ENCODE measurements at regions not wholly inside any gene's neighbourhood (a gene's known extent, or its start where the extent isn't known, plus 50 kb on each side); places are given as distances from the start of the nearest gene placed in this dataset.

GRCh38 chr3:80152692-80153091, 384.9 kb upstream of the ROBO1 start:
- DNase-seq: no peak

GRCh38 chr3:80142714-80143113, 374.9 kb upstream of the ROBO1 start:
- DNase-seq: no peak

GRCh38 chr3:80141557-80141956, 373.8 kb upstream of the ROBO1 start:
- DNase-seq: no peak

- DNase-seq: no peak
These were observed 348.5 kb upstream of the ROBO1 start for GRCh38 chr3:80116281-80116680.

DNA sequence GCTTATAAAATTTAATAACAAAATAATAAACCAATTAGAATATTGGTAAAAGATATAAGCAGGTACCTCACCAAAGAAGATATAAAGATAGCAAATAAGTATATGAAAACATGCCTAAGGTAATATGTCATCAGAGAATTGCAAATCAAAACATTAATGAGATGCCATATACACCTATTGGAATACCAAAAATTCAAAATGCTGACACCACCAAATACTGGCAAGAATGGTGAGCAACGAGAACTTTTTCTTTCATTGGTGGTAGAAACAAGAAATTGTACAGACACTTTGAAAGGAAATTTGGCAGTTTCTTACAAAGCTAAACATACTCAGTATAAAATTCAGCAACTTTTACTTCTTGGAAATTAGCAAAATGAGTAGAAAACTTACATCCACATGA, 346.9 kb upstream of the ROBO1 start:
- no peak for DNase-seq

DNA sequence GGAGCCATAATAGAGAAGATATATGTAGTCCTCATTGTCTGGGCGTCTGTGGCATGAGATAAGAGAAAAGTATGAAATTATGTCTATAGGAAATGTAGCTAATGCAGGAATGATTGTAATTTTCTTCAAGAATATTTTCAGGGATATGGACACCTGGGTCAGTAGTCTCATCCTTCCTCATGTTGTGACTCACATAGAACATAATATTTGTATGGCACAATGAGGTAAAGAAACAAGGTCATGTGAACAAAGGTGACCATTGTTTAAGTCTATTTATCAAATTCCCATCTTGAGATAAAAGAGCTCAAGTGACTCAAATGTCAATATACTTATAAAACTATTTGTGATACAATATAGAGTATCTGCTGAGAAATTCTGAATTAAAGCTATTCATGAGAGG, 345.5 kb upstream of the ROBO1 start:
- DNase-seq: no peak

GRCh38 chr3:80099559-80100066, 331.8 kb upstream of the ROBO1 start:
- DNase-seq: no peak

- no peak for DNase-seq
These were observed 329.9 kb upstream of the ROBO1 start for GRCh38 chr3:80097674-80098073.

- DNase-seq: no peak
These were observed 329.1 kb upstream of the ROBO1 start for GRCh38 chr3:80096909-80097308.

GRCh38 chr3:80094589-80094988, 326.8 kb upstream of the ROBO1 start:
- DNase-seq: no peak

GRCh38 chr3:80087767-80088166, 320.0 kb upstream of the ROBO1 start:
- no peak for DNase-seq

- DNase-seq: no peak
These were observed 318.6 kb upstream of the ROBO1 start for GRCh38 chr3:80086426-80086825.

DNA sequence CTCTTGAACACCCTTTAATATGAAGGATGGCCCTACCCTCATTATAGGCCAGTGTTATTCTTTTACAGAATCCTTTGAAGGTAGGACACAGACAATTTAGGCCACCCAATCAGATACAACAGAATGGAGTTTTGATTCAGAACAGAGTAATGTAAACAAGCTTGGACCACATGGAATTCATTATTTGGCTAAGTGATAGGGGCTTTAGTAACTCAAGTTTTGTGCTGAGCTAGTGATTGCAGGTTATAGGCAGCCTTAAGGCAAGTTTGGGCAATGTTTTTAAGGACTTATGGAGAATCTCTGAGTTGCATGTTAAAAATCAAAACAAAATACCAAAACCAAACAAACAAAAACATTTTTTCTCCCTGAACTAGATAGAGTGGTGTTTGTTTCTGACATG, 312.1 kb upstream of the ROBO1 start:
- DNase-seq: no peak

DNA sequence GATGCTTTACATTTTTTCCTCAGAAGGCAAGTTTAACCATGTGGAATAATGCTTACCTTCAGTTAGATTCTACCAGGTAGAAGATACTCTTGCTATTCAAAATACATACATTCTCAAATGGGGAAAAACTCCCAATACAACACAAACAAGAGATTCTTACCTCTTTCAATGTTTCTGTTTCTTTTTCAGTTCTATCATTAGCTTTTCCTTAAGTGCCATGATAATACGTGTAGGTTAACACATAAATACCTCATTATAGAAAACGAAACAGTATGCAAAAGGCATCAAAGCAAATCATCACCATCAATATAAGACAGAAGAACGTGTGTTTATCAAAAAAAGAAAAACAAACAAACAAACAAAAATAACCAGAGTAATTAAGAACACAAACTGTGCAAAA, 300.7 kb upstream of the ROBO1 start:
- no peak for DNase-seq

- no peak for DNase-seq
These were observed 295.7 kb upstream of the ROBO1 start for GRCh38 chr3:80063535-80063934.

DNA sequence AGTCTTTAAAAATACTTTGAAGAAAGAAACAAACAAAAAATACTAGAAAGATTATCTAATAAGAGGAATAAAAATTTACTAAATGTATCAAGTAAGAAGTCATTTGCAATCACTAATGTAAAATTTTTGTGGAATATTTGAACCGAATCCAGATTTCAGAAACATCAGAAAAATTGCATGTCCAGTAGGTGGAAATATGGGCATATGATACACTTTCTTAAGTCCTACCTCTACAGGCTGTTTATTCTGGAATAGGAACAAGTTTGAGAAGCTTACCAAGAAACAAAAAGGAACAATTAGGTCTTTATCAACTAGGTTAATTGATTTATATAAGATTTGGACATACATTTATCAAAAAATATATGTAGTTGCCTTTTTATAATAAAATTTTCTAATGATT, 292.9 kb upstream of the ROBO1 start:
- DNase-seq: no peak

- DNase-seq: no peak
These were observed 287.5 kb upstream of the ROBO1 start for GRCh38 chr3:80055306-80055705.

DNA sequence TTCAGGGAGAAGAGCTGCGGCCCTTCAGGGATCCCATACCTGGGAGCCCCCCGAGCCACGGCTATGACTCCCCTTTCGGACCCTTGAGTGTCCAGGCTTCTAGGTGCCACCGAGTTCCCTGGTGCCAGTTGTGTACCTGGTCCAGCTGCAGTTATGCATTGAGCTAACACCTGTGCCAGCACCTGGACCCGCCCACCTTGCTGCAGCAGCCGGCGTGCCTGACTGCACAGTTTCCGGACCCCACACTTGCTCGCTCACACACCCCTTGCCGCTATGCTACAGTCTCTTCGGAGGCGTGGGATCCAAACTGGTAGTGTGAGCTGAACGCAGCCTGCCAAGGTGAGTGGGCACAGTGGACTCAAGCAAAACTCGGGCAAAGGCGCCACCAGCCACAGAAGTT, 284.5 kb upstream of the ROBO1 start:
- no peak for DNase-seq

DNA sequence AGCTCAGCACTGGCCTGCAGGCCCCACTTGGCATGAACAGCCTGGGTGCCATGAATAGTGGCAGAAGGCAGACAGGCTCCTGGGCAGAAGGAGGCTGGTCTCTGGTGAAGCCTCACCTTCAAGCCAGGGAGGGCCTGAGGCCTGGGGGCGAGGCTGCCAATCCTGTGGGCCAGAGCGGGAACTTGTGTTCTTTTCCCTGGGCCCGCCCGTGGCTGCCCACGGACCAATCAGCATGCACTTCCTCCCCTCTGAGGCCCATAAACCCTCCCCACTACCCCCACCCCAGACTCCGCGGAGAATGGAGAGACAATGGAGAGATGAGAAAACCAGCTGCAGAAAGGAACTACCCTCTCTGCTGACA, 283.8 kb upstream of the ROBO1 start:
- DNase-seq: no peak

GRCh38 chr3:80050826-80051601, 283.2 kb upstream of the ROBO1 start:
- no peak for DNase-seq

- no peak for DNase-seq
These were observed 275.4 kb upstream of the ROBO1 start for GRCh38 chr3:80043226-80043625.

DNA sequence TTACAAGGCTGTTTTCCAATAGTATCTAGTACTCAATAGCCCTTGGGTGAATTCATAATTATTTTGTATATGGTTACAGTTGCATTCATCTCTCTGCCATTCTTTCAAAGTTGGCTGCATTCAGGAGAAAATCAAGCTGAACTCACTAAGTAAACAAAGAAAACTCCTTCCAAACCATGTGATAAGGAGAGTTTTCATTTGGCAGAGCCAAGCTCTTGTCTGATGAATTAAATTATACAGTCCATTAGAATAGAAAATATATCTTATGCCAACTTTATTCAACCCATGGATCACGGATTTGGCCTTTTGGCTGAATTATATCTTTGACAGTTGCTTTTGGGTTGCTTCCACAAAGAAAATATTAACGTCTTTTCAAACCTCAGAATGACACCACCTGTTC, 272.3 kb upstream of the ROBO1 start:
- no peak for DNase-seq

DNA sequence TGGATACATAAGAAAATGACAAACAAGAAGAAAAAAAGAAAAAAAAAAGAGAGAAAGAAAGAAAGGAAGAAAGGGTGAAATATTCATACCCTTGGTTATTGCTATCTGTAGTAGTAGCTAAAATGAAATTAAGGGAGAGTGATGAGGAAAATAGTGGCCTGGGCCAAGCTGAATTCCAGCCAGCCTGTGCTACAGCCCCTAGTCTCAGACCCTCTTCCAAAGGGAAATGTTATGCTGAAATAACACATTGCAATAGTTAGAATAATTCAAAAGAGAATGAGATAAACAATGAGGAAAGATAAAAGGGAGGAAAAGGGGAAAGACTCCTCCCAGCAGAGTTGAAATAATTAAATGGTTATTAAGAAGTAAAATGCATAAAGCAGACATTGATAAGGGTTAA, 268.4 kb upstream of the ROBO1 start:
- DNase-seq: no peak

- no peak for DNase-seq
These were observed 267.2 kb upstream of the ROBO1 start for GRCh38 chr3:80035021-80035420.

GRCh38 chr3:80023010-80023409, 255.2 kb upstream of the ROBO1 start:
- no peak for DNase-seq

All from suppressor macrophage treated with lipopolysaccharide for 1 hour (primary cell).